ENCODE measurements at regions not wholly inside any gene's neighbourhood (a gene's known extent, or its start where the extent isn't known, plus 50 kb on each side); places are given as distances from the start of the nearest gene placed in this dataset.

- Mint-ChIP-seq H3K27me3 (ENCODE audit: unreplicated experiment) (peaks cover 8% of the 10 kb centered on the region), H3K4me1 (ENCODE audit: unreplicated experiment) (no peaks in the 10 kb centered on the region), H3K9me3 (ENCODE audit: unreplicated experiment) (no peaks in the 10 kb centered on the region), H3K4me3 (ENCODE audit: unreplicated experiment) (no peak overlapping the region), H3K36me3 (ENCODE audit: unreplicated experiment) (no peaks in the 10 kb centered on the region), H3K27ac (ENCODE audit: unreplicated experiment) (no peak overlapping the region)
- DNase-seq (ENCODE audit: extremely low spot score, unreplicated experiment), result peak; percentile 48
- no peak for TF ChIP-seq CTCF (IDR thresholded peaks at IDR 0.05)
These were observed 70.2 kb upstream of the TRPM1 start for GRCh38 chr15:31171731-31172130.

GRCh38 chr15:31172606-31173005, 71.1 kb upstream of the TRPM1 start:
- DNase-seq (ENCODE audit: extremely low spot score, unreplicated experiment), result peak; percentile 82
- H3K9me3 Mint-ChIP-seq (ENCODE audit: unreplicated experiment), result no peaks in the 10 kb centered on the region
- H3K36me3 Mint-ChIP-seq (ENCODE audit: unreplicated experiment), result no peaks in the 10 kb centered on the region
- H3K4me1 Mint-ChIP-seq (ENCODE audit: unreplicated experiment), result no peaks in the 10 kb centered on the region
- peaks cover 5% of the 10 kb centered on the region for H3K27me3 Mint-ChIP-seq (ENCODE audit: unreplicated experiment)
- no peak overlapping the region for H3K27ac Mint-ChIP-seq (ENCODE audit: unreplicated experiment)
- H3K4me3 Mint-ChIP-seq (ENCODE audit: unreplicated experiment), result no peak overlapping the region
- no peak for TF ChIP-seq CTCF (IDR thresholded peaks at IDR 0.05)

GRCh38 chr15:31173790-31174450, 72.4 kb upstream of the TRPM1 start:
- H3K27ac Mint-ChIP-seq (ENCODE audit: unreplicated experiment), result no peak overlapping the region
- H3K36me3 Mint-ChIP-seq (ENCODE audit: unreplicated experiment), result no peaks in the 10 kb centered on the region
- H3K9me3 Mint-ChIP-seq (ENCODE audit: unreplicated experiment), result no peaks in the 10 kb centered on the region
- no peaks in the 10 kb centered on the region for H3K27me3 Mint-ChIP-seq (ENCODE audit: unreplicated experiment)
- no peak for DNase-seq (ENCODE audit: extremely low spot score, unreplicated experiment)
- H3K4me3 Mint-ChIP-seq (ENCODE audit: unreplicated experiment), result no peak overlapping the region
- TF ChIP-seq CTCF (IDR thresholded peaks at IDR 0.05), result no peak
- no peaks in the 10 kb centered on the region for H3K4me1 Mint-ChIP-seq (ENCODE audit: unreplicated experiment)

- Mint-ChIP-seq H3K4me1 (ENCODE audit: unreplicated experiment) (no peaks in the 10 kb centered on the region), H3K9me3 (ENCODE audit: unreplicated experiment) (peaks cover 2% of the 10 kb centered on the region), H3K27ac (ENCODE audit: unreplicated experiment) (no peak overlapping the region), H3K36me3 (ENCODE audit: unreplicated experiment) (peaks cover 2% of the 10 kb centered on the region), H3K27me3 (ENCODE audit: unreplicated experiment) (peaks cover 9% of the 10 kb centered on the region), H3K4me3 (ENCODE audit: unreplicated experiment) (no peak overlapping the region)
- TF ChIP-seq CTCF (IDR thresholded peaks at IDR 0.05), result no peak
- no peak for DNase-seq (ENCODE audit: extremely low spot score, unreplicated experiment)
These were observed 74.0 kb upstream of the TRPM1 start for GRCh38 chr15:31175484-31175883.

GRCh38 chr15:31177951-31178350, 76.4 kb upstream of the TRPM1 start:
- Mint-ChIP-seq H3K27me3 (ENCODE audit: unreplicated experiment) (peaks cover 25% of the 10 kb centered on the region), H3K27ac (ENCODE audit: unreplicated experiment) (no peak overlapping the region), H3K4me1 (ENCODE audit: unreplicated experiment) (no peaks in the 10 kb centered on the region), H3K9me3 (ENCODE audit: unreplicated experiment) (peaks cover 9% of the 10 kb centered on the region), H3K36me3 (ENCODE audit: unreplicated experiment) (peaks cover 3% of the 10 kb centered on the region), H3K4me3 (ENCODE audit: unreplicated experiment) (no peak overlapping the region)
- DNase-seq (ENCODE audit: extremely low spot score, unreplicated experiment), result peak; percentile 77
- no peak for TF ChIP-seq CTCF (IDR thresholded peaks at IDR 0.05)
